Mucosa of stomach (tissue), 1 donor: ENCODE measurements at regions not wholly inside any gene's neighbourhood (a gene's known extent, or its start where the extent isn't known, plus 50 kb on each side); places are given as distances from the start of the nearest gene placed in this dataset.

ENCODE experiments used
- H3K27me3 ChIP-seq: one replicate; pipeline ENCODE4 v1.7.0; 2013; ENCODE audit warnings: mild to moderate bottlenecking, low read length; ENCODE audit not compliant: control insufficient read depth, insufficient read depth
- H3K36me3 ChIP-seq: one replicate; pipeline ENCODE4 v1.7.0; 2013; ENCODE audit warnings: low read length; ENCODE audit not compliant: control insufficient read depth, insufficient read depth
- H3K4me1 ChIP-seq: one replicate; pipeline ENCODE4 v1.7.0; 2013; ENCODE audit warnings: mild to moderate bottlenecking, low read length; ENCODE audit not compliant: control insufficient read depth, insufficient read depth
- H3K4me3 ChIP-seq: one replicate; pipeline ENCODE4 v1.7.0; 2013; ENCODE audit warnings: low read length
- H3K9ac ChIP-seq: one replicate; pipeline ENCODE4 v1.7.0; 2013; ENCODE audit warnings: mild to moderate bottlenecking, low read length, moderate library complexity
- H3K9me3 ChIP-seq: one replicate; pipeline ENCODE4 v1.7.0; 2013; ENCODE audit warnings: mild to moderate bottlenecking, low read length, moderate library complexity; ENCODE audit not compliant: control insufficient read depth
- donor health status: Pancreatic carcinoma.

DNA sequence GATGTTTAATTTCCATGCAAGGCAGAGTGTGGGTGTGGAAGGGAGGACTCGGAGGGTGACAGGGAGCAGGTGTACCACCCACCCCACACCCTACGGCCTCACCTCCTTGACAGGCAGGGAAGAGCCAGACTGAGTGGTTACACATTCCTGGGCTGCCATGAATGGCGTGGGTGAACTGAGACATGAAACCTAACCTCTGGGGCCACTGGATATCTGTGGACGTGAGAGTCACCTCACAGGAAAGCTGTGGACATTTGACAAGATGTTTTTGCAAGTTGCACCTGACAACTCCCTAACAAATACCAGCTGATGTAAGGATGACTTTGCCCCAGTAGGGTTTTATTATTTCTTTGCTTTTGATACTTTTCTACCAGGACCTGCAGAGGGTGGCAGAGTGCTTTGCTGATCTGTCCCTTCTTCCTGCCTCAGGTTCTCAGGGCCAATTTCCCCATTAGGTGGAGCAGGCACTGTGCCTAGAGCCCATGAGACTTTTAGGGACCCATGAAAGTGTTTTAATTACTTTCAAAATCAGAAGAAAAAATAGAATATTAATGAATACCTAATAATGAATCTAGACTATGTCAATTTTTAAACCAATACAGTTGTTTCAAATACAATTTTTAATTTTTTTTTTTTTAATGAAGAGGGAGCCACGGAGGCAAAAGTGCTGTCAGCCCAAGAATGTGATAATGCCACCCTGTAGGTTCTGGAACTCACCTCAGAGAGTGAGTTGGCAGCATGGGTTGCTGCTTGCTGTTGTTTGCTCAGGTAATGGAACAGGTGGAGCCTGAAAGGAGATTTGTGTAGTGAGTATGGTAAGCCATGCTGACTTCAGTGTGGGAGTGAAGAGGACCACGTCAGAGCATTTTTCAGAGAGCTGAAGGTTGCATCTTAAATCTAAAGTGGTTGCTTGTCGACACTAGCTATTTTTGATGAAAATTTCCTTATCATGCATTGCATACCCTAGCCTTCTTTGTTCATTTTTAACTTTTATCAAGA is 58.0 kb upstream of the CYSLTR2 start:
- no peaks in the 10 kb centered on the region for H3K36me3 ChIP-seq
- H3K4me3 ChIP-seq: no peak overlapping the region
- H3K9me3 ChIP-seq: no peaks in the 10 kb centered on the region
- peak overlapping the region; percentile 2 for H3K9ac ChIP-seq
- peaks cover 58% of the 10 kb centered on the region for H3K4me1 ChIP-seq
- no peaks in the 10 kb centered on the region for H3K27me3 ChIP-seq

- Histone ChIP-seq H3K9ac (no peak overlapping the region), H3K4me3 (no peak overlapping the region), H3K36me3 (no peaks in the 10 kb centered on the region), H3K9me3 (no peaks in the 10 kb centered on the region), H3K4me1 (peaks cover 9% of the 10 kb centered on the region), H3K27me3 (no peaks in the 10 kb centered on the region)
Observed at GRCh38 chr13:48600374-48601364, 53.1 kb upstream of the CYSLTR2 start.

DNA sequence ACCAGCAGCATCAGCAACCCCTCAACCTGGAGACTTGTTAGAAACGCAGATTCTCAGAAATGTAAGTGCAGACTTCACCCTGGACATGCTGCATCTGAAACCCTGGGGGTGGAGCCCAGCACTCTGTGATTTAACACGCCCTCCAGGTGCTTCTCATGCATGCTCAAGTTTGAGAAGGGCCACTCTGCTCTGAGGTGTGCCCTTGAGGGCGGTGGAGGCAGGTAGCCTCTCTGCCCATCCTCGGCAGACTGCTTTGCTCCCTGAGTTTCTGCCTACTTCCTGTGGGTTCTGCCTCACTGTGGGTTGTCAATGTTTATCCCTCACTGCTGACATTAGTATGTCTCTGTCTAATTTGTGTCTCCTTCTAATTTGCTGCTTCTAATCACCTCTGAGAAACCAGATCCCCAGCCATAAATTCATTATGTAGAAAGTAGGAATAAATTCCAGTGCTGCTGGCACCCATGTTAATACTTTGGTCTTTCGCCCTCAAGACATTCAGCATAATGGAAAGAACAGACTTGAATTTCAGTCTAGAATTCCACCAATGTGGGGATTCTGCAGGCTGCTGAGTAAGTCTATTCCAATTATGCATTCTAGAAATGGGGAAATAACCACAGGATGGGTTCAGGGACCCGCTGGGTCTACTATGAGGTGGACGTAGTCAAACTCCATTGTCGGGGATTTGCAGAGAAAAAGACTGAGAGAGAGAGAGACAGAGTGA is 51.3 kb upstream of the CYSLTR2 start:
- no peak overlapping the region for H3K9ac ChIP-seq

DNA sequence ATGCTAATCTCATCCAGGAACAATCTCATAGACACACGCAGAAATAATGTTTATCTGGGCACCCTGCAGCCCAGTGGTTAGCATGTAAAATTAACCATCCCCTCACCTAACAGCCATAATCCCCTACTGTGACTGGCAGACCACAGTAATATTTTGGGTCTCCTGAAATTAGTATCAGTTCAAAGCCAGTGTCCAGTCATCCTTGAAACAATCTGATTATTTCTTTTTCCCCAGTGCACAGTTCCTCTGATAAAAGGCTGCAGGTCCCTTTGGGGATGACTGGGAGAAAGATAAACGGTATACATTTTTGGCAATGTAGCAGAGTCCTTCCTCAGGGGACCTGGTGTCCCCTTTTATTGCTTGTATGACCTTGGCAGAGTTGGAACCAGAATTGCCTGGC is 50.4 kb upstream of the CYSLTR2 start:
- Histone ChIP-seq H3K9me3 (no peaks in the 10 kb centered on the region), H3K36me3 (no peaks in the 10 kb centered on the region)

More for the DNA sequence above, 51.3 kb upstream of the CYSLTR2 start:
- Histone ChIP-seq H3K36me3 (no peaks in the 10 kb centered on the region), H3K4me3 (no peak overlapping the region), H3K9me3 (no peaks in the 10 kb centered on the region), H3K27me3 (no peaks in the 10 kb centered on the region), H3K4me1 (no peaks in the 10 kb centered on the region)

More for the DNA sequence above, 50.4 kb upstream of the CYSLTR2 start:
- no peaks in the 10 kb centered on the region for H3K4me1 ChIP-seq
- no peaks in the 10 kb centered on the region for H3K27me3 ChIP-seq
- H3K9ac ChIP-seq: no peak overlapping the region
- no peak overlapping the region for H3K4me3 ChIP-seq
